HPDE6-E6E7 (cell line): ENCODE measurements at regions not wholly inside any gene's neighbourhood (a gene's known extent, or its start where the extent isn't known, plus 50 kb on each side); places are given as distances from the start of the nearest gene placed in this dataset.

Experiments used
- DNase-seq: peaks from one replicate; pipeline ENCODE4 v3.0.0; 2011; ENCODE audit warnings: missing footprints; ENCODE audit errors: extremely low spot score

DNA sequence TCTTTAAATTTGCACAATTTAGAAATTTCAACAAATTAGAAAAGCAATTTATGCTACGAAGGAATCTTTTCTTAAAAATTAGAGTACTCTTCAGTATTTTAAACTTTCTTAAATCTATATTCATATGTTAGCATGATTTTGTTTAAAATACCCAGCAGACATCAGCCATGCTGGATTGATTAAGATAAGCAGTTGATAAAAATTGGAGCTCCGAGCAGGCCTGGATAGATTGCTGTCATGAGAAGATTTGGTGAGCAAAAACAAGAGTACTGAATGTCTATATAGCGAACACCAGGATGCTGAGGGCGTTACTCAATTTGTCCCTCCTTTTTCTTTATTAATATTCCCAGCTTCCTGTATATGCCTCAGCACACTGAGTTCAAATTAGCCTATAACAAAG is 108.4 kb upstream of the SLC35B3 start:
- no peak for DNase-seq

DNA sequence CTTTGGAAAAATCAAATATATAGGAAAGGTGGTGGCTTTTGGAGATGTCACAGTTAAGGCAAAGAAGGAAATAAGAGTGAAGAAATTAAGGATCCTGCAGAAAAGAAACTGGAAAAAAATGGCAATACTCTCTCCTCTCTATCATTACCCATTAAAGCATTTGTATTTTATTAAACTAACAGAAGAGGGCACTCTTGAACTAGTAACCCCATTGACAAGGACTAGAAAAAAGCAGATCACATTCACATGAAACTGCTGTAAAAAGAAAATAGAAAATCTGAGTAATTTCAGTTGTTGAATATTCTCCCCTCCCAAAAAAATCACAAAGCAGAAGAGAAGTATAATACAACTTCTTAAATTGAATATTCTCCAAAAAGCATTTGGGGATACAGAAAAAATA is 104.1 kb upstream of the SLC35B3 start:
- no peak for DNase-seq

DNA sequence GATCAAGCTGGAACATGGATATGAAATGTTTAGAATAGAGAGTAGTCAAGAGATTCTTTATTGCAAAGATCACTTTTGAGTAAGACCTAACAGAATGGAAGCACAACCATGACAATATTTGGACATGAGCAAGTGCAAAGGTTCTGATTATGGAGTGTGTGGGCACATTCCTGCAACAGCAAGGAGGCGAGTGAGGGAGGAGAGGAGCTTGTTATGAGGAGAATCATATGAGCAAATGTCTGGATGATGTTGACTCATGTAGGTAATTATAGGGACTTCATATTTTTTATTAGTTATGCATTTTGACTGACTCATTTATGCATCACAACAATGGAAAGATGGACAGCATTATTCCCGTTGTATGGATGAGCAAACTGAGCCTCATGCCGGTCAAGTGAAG is 100.8 kb upstream of the SLC35B3 start:
- DNase-seq: no peak

DNA sequence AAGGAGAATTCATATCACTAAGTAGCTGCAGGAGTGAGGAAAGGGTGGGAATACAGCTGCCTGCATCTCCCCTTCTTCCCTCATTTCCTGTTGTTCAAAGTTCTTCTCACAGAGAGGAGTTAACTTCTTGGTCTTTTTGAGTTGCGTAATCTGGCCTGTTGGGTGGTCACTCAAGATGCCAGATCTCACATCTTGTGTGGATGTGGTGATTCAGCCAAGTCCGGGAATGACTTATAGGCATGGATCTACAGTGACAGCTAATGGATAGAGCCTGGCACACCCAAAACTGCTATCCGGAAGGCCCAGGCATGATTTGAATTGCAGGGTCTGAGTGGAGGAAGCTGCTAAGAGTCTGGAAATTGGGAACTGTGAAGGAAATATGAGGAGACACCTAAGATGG is 100.2 kb upstream of the SLC35B3 start:
- no peak for DNase-seq

- DNase-seq: no peak
Measured at GRCh38 chr6:8530785-8531435, 95.6 kb upstream of the SLC35B3 start.

- no peak for DNase-seq
Measured at GRCh38 chr6:8529250-8529649, 93.9 kb upstream of the SLC35B3 start.

DNA sequence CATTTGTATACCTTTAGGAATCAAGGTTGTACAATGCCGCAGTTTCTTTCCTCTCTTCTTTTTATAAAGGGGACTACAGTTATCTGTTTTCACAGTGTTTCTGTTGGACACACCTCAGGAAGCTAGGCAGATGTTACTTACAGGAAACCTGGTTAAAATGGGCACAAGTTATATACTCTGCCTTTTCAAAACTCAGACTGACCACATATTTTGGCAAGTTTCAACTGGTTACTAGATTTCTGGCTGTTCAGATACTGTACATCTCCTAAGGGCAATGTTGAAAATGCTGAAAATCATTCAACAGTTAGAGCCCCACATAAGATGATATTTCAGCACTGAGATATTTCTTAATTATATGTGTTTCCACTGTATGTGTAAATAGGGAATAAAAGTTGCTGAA is 92.5 kb upstream of the SLC35B3 start:
- no peak for DNase-seq

DNA sequence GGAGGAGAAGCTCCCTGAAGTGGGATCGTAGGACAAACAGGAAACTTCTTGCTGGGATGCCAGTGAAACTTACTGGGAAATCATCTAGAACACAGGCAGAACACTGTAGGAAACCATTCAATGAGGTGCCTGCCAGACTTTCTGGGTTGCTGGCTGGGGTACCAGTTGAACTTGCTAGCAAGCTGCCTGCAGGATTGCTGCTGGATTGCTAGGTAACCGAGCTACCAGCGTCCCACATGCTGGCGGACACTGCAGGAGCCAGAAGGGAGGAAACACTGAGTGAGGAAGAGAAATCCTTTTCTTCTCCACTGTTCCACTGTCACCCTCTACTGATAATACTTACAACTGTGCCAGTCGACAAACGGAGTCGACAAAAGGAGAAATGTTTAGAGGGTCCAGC is 91.3 kb upstream of the SLC35B3 start:
- DNase-seq: no peak

- no peak for DNase-seq
Measured at GRCh38 chr6:8525370-8525769, 90.0 kb upstream of the SLC35B3 start.

DNA sequence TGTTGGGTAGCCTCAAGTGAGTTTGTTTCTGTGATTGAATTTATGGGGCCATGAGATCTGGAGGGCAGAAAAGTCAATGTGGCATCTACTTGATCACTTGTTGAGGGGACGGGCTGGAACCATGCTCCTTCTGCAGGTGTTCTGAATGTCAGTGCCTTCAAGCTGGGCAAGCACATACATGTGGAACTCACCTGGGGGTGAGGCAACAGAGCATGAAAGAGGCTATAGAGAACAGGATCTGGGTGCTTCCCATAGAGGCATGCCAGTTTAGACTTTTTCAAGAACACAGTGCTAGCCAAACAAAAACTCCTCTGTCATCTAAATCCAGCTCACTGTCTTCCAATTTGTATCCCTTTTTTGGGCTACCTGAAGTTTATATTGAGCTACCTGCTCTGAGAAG is 77.8 kb upstream of the SLC35B3 start:
- DNase-seq: no peak

- no peak for DNase-seq
Measured at GRCh38 chr6:8507286-8507685, 71.9 kb upstream of the SLC35B3 start.

- DNase-seq: no peak
Measured at GRCh38 chr6:8506126-8506525, 70.8 kb upstream of the SLC35B3 start.

GRCh38 chr6:8499540-8499939 is 64.2 kb upstream of the SLC35B3 start:
- no peak for DNase-seq

- DNase-seq: no peak
Measured at GRCh38 chr6:8494730-8495129, 59.4 kb upstream of the SLC35B3 start.

- no peak for DNase-seq
Measured at GRCh38 chr6:8492536-8493133, 57.3 kb upstream of the SLC35B3 start.
